ENCODE measurements at regions not wholly inside any gene's neighbourhood (a gene's known extent, or its start where the extent isn't known, plus 50 kb on each side); places are given as distances from the start of the nearest gene placed in this dataset.

- Histone ChIP-seq H3K27me3 (ENCODE audit: insufficient read depth, low read length) (no peaks in the 10 kb centered on the region), H3K79me2 (ENCODE audit: insufficient read depth, low read length) (no peaks in the 10 kb centered on the region), H3K14ac (ENCODE audit: insufficient read depth, low read length) (no peak overlapping the region), H2BK20ac (ENCODE audit: low read depth, low read length, poor library complexity, severe bottlenecking) (no peak overlapping the region), H3K4me2 (ENCODE audit: insufficient read depth, insufficient read length, low read length) (no peak overlapping the region), H3K4me1 (ENCODE audit: insufficient read depth, low read length) (peaks cover 4% of the 10 kb centered on the region; the same call in 1 of the 2 replicates), H3K9me3 (ENCODE audit: control insufficient read depth, low read depth, low read length) (no peaks in the 10 kb centered on the region), H2BK15ac (ENCODE audit: low read depth, low read length) (no peak overlapping the region), H2AFZ (ENCODE audit: low read length) (no peak overlapping the region), H2BK5ac (ENCODE audit: insufficient read length, low read length) (no peak overlapping the region), H2BK12ac (ENCODE audit: insufficient read length, low read depth, low read length) (no peak overlapping the region), H4K5ac (ENCODE audit: insufficient read length, low read depth, low read length) (no peak overlapping the region), H3K23ac (ENCODE audit: insufficient read length, low read depth, low read length) (no peak overlapping the region), H2BK120ac (ENCODE audit: low read depth, low read length, poor library complexity, severe bottlenecking) (no peak overlapping the region), H3K23me2 (ENCODE audit: insufficient read length, low read depth, low read length, poor library complexity, severe bottlenecking) (no peaks in the 10 kb centered on the region), H4K91ac (ENCODE audit: insufficient read length, low read depth, low read length) (no peak overlapping the region), H3K27ac (ENCODE audit: insufficient read length, low read depth, low read length) (no peak overlapping the region), H3K18ac (ENCODE audit: insufficient read length, low read depth, low read length) (no peak overlapping the region), H4K8ac (replicated peaks; ENCODE audit: insufficient read length, low read depth, low read length) (no peak overlapping the region), H3K56ac (ENCODE audit: insufficient read length, low read depth, low read length) (no peak overlapping the region), H4K20me1 (ENCODE audit: control insufficient read depth, insufficient read depth, insufficient read length) (no peaks in the 10 kb centered on the region), H2AK5ac (ENCODE audit: insufficient read length, low read length) (no peak overlapping the region), H3K79me1 (ENCODE audit: insufficient read depth, low read depth, low read length, poor library complexity, severe bottlenecking) (no peaks in the 10 kb centered on the region), H3T11ph (ENCODE audit: low read length) (no peak overlapping the region), H3K9ac (ENCODE audit: extremely low read depth, insufficient read length, low read length) (no peak overlapping the region), H3K4ac (ENCODE audit: low read depth, low read length) (no peak overlapping the region)
- TF ChIP-seq, protein P1, sequence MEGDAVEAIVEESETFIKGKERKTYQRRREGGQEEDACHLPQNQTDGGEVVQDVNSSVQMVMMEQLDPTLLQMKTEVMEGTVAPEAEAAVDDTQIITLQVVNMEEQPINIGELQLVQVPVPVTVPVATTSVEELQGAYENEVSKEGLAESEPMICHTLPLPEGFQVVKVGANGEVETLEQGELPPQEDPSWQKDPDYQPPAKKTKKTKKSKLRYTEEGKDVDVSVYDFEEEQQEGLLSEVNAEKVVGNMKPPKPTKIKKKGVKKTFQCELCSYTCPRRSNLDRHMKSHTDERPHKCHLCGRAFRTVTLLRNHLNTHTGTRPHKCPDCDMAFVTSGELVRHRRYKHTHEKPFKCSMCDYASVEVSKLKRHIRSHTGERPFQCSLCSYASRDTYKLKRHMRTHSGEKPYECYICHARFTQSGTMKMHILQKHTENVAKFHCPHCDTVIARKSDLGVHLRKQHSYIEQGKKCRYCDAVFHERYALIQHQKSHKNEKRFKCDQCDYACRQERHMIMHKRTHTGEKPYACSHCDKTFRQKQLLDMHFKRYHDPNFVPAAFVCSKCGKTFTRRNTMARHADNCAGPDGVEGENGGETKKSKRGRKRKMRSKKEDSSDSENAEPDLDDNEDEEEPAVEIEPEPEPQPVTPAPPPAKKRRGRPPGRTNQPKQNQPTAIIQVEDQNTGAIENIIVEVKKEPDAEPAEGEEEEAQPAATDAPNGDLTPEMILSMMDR (conservative IDR thresholded peaks at IDR 0.05), result no peak
- peaks cover 0 to 5% (median 0%) of the 10 kb centered on the region in 3 experiments; a peak in 6 of 7 replicates for H3K36me3 Mint-ChIP-seq (ENCODE audit: insufficient read depth in 1 of 3, low read depth in 3 of 3)
- H3K4me1 Mint-ChIP-seq, result peaks cover 30 to 32% of the 10 kb centered on the region in 2 experiments
- no peak overlapping the region; a peak in 1 of 7 replicates for H3K27ac Mint-ChIP-seq
- H3K9me3 Mint-ChIP-seq, result peaks cover 2 to 6% of the 10 kb centered on the region in 2 experiments; a peak in 3 of 5 replicates
- no peaks in the 10 kb centered on the region for H3K27me3 Mint-ChIP-seq (ENCODE audit: low read depth)
- no peak for DNase-seq
- WGBS (ENCODE audit: extremely low coverage, insufficient read length, low lambda C conversion rate), result no CpG with 5 or more reads among the region's 1 CpG
- no peak overlapping the region for H3K4me3 Mint-ChIP-seq
These were observed 453.8 kb downstream of the CDH2 start for GRCh38 chr18:27723168-27723567.
